Tibial nerve (tissue), 4 donors: ENCODE measurements at regions not wholly inside any gene's neighbourhood (a gene's known extent, or its start where the extent isn't known, plus 50 kb on each side); places are given as distances from the start of the nearest gene placed in this dataset.
"Not testable (repeated sequence)": the region's sequence is repeated elsewhere in the genome, so short reads cannot be mapped to it uniquely, and the experiment has no call there.

Source experiments
- DNase-seq, 2 donors: peaks; one replicate each; pipeline ENCODE4 v3.0.0-alpha.2; 2019; ENCODE audit warnings: low spot score in 2 of 2
- H3K27ac ChIP-seq, 4 donors: fragments of 200-600 bp; sonication (generic) in 3 of 4; one replicate each; pipeline ENCODE4 v1.5.1; 2017 to 2019; ENCODE audit warnings: mild to moderate bottlenecking in 1 of 4
- H3K27me3 ChIP-seq, 2 donors: fragments of 200-600 bp; sonication (generic) in 1 of 2; one replicate each; pipeline versions ENCODE4 v1.5.1 to v1.6.0; 2017 to 2019
- H3K36me3 ChIP-seq, 3 donors: fragments of 200-600 bp; sonication (generic); one replicate each; pipeline ENCODE4 v1.5.1; 2018 to 2019
- H3K4me1 ChIP-seq, 4 donors: fragments of 200-600 bp; sonication (generic) in 3 of 4; one replicate each; pipeline ENCODE4 v1.5.1; 2017 to 2019
- H3K4me3 ChIP-seq, 4 donors: fragments of 200-600 bp; sonication (generic) in 3 of 4; one replicate each; pipeline ENCODE4 v1.5.1; 2017 to 2019; ENCODE audit warnings: mild to moderate bottlenecking in 1 of 4, moderate library complexity in 1 of 4
- H3K9me3 ChIP-seq, 4 donors: fragments of 200-600 bp; sonication (generic) in 3 of 4; one replicate each; pipeline ENCODE4 v1.5.1; 2017 to 2019
- EP300 ChIP-seq, 2 donors: sonication (generic); formaldehyde crosslinking; IDR thresholded peaks; one replicate each; pipeline ENCODE4 v1.6.1; 2017; ENCODE audit warnings: antibody characterized with exemption in 2 of 2, mild to moderate bottlenecking in 1 of 2
- POLR2A ChIP-seq, 2 donors: fragments of 450-650 bp; IDR thresholded peaks; one replicate each; pipeline ENCODE4 v1.6.1; 2017; ENCODE audit warnings: antibody characterized with exemption in 2 of 2, mild to moderate bottlenecking in 2 of 2, moderate library complexity in 2 of 2
- WGBS, 2 donors: methylation state at CpG; one replicate each; pipeline ENCODE4 v1.1.5; 2018; 5-methylcytosine and 5-hydroxymethylcytosine counted together
- TF ChIP-seq, protein P1 (sequence below), 5 experiments: fragments of 200-600 bp in 3 of 5; fragments of 450-650 bp in 2 of 5; sonication (generic) in 3 of 5; IDR thresholded peaks; one replicate each; pipeline ENCODE4 v1.5.1; 2016 to 2019; ENCODE audit warnings: antibody characterized with exemption in 5 of 5, mild to moderate bottlenecking in 3 of 5, moderate library complexity in 2 of 5

DNA sequence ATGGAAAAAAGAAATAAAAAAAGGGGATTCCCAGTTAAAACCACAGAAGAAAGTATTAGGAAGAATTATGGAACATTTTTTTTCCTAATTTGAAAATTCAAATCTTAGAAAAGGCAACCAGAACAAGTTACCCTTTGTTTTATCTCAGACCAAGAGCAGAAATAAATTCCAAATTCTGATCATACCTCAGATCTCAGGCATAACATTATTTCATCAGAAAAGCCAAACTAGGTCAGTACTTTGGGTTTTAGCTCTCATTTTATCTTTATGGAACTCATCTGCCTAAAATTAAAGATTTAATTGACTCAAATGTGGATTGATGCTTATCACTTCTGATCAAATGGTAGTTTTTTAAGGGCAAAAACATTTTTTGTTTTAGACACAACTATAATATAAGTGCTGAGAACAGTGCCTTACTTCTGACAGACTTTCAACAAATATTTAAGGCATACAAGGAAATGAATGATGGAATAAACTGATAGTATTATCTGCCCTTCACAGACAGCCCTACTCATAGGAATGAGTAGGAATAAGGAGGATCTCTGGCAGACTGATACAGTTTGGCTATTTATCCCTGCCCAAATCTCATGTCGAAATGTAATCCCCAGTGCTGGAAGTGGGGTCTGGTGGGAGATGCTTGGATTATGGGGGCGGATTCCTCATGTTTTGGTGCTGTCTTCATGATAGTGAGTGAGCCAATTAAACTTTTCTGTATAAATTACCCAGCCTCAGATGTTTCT lies 245.3 kb upstream of the PITX2 start:
- H3K27ac ChIP-seq: no peak overlapping the region
- no peak overlapping the region for H3K4me3 ChIP-seq
- peaks cover 0 to 35% (median 0%) of the 10 kb centered on the region in 4 donors for H3K4me1 ChIP-seq
- no peaks in the 10 kb centered on the region for H3K36me3 ChIP-seq
- WGBS, 2 donors: 68 to 85% methylated on average over 2 of the region's 2 CpGs
- H3K27me3 ChIP-seq: no peaks in the 10 kb centered on the region
- no peaks in the 10 kb centered on the region for H3K9me3 ChIP-seq
- no peak for TF ChIP-seq POLR2A (IDR thresholded peaks at IDR 0.05)
- TF ChIP-seq EP300 (IDR thresholded peaks at IDR 0.05): no peak
- TF ChIP-seq, protein P1, sequence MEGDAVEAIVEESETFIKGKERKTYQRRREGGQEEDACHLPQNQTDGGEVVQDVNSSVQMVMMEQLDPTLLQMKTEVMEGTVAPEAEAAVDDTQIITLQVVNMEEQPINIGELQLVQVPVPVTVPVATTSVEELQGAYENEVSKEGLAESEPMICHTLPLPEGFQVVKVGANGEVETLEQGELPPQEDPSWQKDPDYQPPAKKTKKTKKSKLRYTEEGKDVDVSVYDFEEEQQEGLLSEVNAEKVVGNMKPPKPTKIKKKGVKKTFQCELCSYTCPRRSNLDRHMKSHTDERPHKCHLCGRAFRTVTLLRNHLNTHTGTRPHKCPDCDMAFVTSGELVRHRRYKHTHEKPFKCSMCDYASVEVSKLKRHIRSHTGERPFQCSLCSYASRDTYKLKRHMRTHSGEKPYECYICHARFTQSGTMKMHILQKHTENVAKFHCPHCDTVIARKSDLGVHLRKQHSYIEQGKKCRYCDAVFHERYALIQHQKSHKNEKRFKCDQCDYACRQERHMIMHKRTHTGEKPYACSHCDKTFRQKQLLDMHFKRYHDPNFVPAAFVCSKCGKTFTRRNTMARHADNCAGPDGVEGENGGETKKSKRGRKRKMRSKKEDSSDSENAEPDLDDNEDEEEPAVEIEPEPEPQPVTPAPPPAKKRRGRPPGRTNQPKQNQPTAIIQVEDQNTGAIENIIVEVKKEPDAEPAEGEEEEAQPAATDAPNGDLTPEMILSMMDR (IDR thresholded peaks at IDR 0.05): no peak
- DNase-seq: no peak

DNA sequence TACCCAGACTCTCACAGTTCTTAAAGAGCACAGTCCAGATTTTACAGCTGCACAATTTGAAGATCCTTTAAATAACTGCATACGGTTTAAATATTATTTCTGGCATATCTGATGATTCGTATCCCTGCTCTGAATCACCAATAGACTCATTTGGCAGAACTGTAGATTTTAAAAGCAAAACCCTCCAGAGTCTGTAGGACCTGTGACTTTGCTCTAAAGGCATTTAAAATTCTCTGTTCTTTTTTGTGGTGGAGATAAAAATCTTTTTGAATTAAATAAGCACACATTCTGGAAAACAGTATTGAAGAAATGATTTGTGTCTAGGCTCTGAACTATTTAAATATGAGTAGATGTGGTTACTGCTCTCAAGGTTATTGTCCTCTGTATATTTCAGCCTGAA lies 246.2 kb upstream of the PITX2 start:
- Histone ChIP-seq H3K36me3 (no peaks in the 10 kb centered on the region), H3K4me1 (peaks cover 0 to 35% (median 0%) of the 10 kb centered on the region in 4 donors), H3K9me3 (no peaks in the 10 kb centered on the region), H3K27me3 (no peaks in the 10 kb centered on the region), H3K27ac (no peak overlapping the region), H3K4me3 (no peak overlapping the region)
- no peak for DNase-seq
- WGBS, 2 donors: 23 to 29% methylated on average over 2 of the region's 2 CpGs
- no peak for TF ChIP-seq EP300 (IDR thresholded peaks at IDR 0.05)

DNA sequence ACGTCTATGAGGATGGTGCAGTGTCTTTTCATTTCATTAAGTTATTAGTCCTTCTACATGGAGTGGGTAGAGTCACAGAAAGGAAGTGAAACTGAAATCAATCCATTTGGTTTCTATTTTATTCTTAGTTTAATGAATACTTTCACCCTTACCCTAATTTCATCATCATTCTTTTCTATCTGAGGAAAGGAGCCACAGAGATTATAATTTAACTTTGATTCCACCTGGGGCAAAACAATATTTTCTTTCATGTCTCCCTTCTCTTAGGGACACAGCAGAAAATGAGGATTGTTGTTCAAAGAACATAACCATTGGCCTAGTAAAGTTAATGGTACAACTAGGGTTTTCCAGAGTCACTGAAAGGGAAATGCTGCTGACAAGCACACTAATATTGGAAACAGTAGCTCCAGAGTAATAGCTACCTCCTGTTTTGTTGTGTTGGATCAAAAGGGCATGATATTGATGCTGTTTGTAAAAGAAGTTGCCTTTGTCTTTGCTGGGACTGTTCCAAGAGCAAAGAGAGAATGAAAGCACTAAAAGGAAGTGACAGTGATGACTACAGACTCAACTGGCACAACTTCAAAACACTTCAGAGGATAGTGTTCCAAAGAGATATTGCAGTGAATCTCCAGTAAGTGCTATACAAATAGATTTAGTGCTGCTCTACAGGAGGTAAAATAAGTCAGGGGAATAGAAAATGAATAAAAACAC lies 247.1 kb upstream of the PITX2 start:
- no peaks in the 10 kb centered on the region for H3K9me3 ChIP-seq
- H3K36me3 ChIP-seq: no peaks in the 10 kb centered on the region
- TF ChIP-seq EP300 (IDR thresholded peaks at IDR 0.05) (no peak), POLR2A (IDR thresholded peaks at IDR 0.05) (no peak)
- TF ChIP-seq, protein P1 (IDR thresholded peaks at IDR 0.05): no peak
- H3K4me1 ChIP-seq: peaks cover 0 to 35% (median 0%) of the 10 kb centered on the region in 4 donors
- H3K27me3 ChIP-seq: no peaks in the 10 kb centered on the region
- DNase-seq: no peak
- 64 to 65% methylated on average over 1 of the region's 1 CpG for WGBS, 2 donors
- H3K27ac ChIP-seq: no peak overlapping the region
- no peak overlapping the region for H3K4me3 ChIP-seq

DNA sequence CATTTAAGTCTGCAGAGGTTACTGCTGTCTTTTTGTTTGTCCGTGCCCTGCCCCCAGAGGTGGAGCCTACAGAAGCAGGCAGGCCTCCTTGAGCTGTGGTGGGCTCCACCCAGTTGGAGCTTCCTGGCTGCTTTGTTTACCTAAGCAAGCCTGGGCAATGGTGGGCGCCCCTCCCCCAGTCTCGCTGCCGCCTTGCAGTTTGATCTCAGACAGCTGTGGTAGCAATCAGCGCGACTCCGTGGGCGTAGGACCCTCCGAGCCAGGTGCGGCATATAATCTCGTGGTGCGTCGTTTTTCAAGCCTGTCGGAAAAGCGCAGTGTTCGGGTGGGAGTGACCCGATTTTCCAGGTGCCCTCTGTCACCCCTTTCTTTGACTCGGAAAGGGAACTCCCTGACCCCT lies 253.3 kb upstream of the PITX2 start:
- not testable (repeated sequence) for H3K9me3 ChIP-seq, DNase-seq, H3K4me1 ChIP-seq, H3K27ac ChIP-seq, H3K4me3 ChIP-seq, H3K27me3 ChIP-seq, H3K36me3 ChIP-seq
- WGBS, 2 donors: 90 to 91% methylated on average over 12 to 17 of the region's 18 CpGs

DNA sequence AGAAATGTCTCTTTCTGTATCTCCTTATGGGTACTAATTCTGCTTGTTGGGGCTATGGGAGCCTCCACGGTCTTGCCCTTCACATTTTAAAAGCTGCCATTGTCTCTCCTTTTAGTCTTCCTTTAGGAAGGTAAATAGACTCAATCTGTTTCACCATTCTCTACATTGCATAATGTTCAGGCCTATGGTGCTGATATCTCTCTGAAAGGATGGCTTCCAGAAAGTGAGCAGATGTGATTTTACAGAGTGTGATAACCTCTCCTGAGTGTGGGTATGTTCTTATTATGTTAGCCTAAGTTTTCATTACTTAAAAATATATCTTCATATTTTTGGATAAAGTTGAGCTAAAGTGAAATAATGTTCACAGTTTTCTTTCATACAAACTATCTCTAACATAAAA lies 254.0 kb upstream of the PITX2 start:
- Histone ChIP-seq H3K27ac (no peak overlapping the region), H3K4me3 (no peak overlapping the region), H3K27me3 (no peaks in the 10 kb centered on the region), H3K9me3 (no peaks in the 10 kb centered on the region), H3K4me1 (no peaks in the 10 kb centered on the region), H3K36me3 (no peaks in the 10 kb centered on the region)
- 44 to 87% methylated on average over 1 of the region's 1 CpG for WGBS, 2 donors
- no peak for DNase-seq
- no peak for TF ChIP-seq EP300 (IDR thresholded peaks at IDR 0.05)
- TF ChIP-seq, protein P1 (IDR thresholded peaks at IDR 0.05): no peak
- TF ChIP-seq POLR2A (IDR thresholded peaks at IDR 0.05): no peak

DNA sequence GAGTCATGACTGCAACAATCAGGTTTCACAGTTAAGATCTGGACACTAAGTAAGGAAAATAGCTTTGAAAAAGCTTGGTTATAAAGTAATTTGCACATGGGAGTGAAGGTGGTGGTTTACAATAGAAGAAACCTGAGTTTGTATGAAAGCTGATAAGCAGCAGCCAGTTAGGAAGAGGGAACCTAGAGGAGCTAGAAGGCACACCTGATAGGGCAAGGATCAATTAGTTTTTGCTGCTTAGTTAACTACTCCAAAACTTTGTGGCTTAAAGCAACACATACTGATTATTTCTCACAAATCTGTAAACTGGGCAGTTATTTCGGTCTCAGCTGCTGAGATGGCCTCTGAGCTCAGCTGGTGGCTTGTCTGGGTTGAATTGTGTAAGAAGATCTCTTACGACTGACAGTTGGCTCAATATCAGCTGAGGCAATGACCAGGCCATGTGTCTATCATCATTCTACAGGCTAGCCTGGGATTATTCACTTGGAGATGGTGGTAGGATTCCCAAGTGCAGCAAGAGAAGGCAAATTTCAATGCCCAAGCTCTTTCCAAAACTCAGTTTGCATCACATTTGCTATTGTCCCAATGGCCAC lies 255.0 kb upstream of the PITX2 start:
- H3K9me3 ChIP-seq: no peaks in the 10 kb centered on the region
- no peak for DNase-seq
- 42 to 58% methylated on average over 2 of the region's 2 CpGs for WGBS, 2 donors
- no peaks in the 10 kb centered on the region for H3K4me1 ChIP-seq
- no peaks in the 10 kb centered on the region for H3K36me3 ChIP-seq
- TF ChIP-seq POLR2A (IDR thresholded peaks at IDR 0.05) (no peak), EP300 (IDR thresholded peaks at IDR 0.05) (no peak)
- TF ChIP-seq, protein P1 (IDR thresholded peaks at IDR 0.05): no peak
- H3K27ac ChIP-seq: no peak overlapping the region
- H3K27me3 ChIP-seq: no peaks in the 10 kb centered on the region
- no peak overlapping the region for H3K4me3 ChIP-seq
